Mesenchymal stem cell (in vitro differentiated cells and primary cell): ENCODE measurements at regions not wholly inside any gene's neighbourhood (a gene's known extent, or its start where the extent isn't known, plus 50 kb on each side); places are given as distances from the start of the nearest gene placed in this dataset.

Source experiments
- DNase-seq: peaks from one replicate; pipeline ENCODE4 v3.0.0-alpha.2; 2013
- H2AFZ ChIP-seq: one replicate; pipeline ENCODE4 v1.6.1; 2013; ENCODE audit warnings: low read depth, mild to moderate bottlenecking, control low read depth, inconsistent platforms, low read length, moderate library complexity
- H2AK5ac ChIP-seq: 2 replicates; pipeline ENCODE4 v1.6.1; 2013; ENCODE audit warnings: low read length, moderate library complexity, mild to moderate bottlenecking, inconsistent platforms; ENCODE audit not compliant: severe bottlenecking
- H2BK120ac ChIP-seq: one replicate; pipeline ENCODE4 v1.6.1; 2013; ENCODE audit warnings: low read depth, mild to moderate bottlenecking, inconsistent platforms, low read length, moderate library complexity
- H2BK12ac ChIP-seq, 2 experiments: one replicate each; pipeline ENCODE4 v1.6.1; 2013; ENCODE audit warnings: inconsistent platforms in 2 of 2, low read length in 2 of 2, mild to moderate bottlenecking in 2 of 2, moderate library complexity in 2 of 2, control low read depth in 1 of 2
- H2BK15ac ChIP-seq: one replicate; pipeline ENCODE4 v1.6.1; 2013; ENCODE audit warnings: mild to moderate bottlenecking, low read depth, inconsistent platforms; ENCODE audit not compliant: poor library complexity, severe bottlenecking
- H2BK5ac ChIP-seq: 2 replicates; pipeline ENCODE4 v1.6.1; 2013; ENCODE audit warnings: low read depth, mild to moderate bottlenecking, low read length, control low read depth, inconsistent platforms; ENCODE audit not compliant: poor library complexity, severe bottlenecking
- H3K14ac ChIP-seq, 2 experiments: one replicate each; pipeline ENCODE4 v1.6.1; 2013; ENCODE audit warnings: inconsistent platforms in 2 of 2, low read length in 2 of 2, control low read depth in 1 of 2, mild to moderate bottlenecking in 1 of 2, moderate library complexity in 1 of 2
- H3K18ac ChIP-seq, 2 experiments: one replicate each; pipeline ENCODE4 v1.6.1; 2013; ENCODE audit warnings: inconsistent platforms in 2 of 2, low read length in 2 of 2, control low read depth in 1 of 2, low read depth in 1 of 2, mild to moderate bottlenecking in 1 of 2
- H3K23ac ChIP-seq, 2 experiments: one replicate each; pipeline ENCODE4 v1.6.1; 2013; ENCODE audit warnings: inconsistent platforms in 2 of 2, low read length in 2 of 2, mild to moderate bottlenecking in 2 of 2, moderate library complexity in 2 of 2, control low read depth in 1 of 2
- H3K27ac ChIP-seq: 2 replicates; pipeline ENCODE4 v1.5.1; 2013; ENCODE audit warnings: mild to moderate bottlenecking, moderate library complexity, low read length, control low read depth, inconsistent platforms; ENCODE audit not compliant: poor library complexity, severe bottlenecking
- H3K27me3 ChIP-seq, 2 experiments: 2 replicates each; pipeline versions ENCODE4 v1.6.1 to v1.7.0; 2013; ENCODE audit warnings: low read length in 2 of 2, mild to moderate bottlenecking in 2 of 2, moderate library complexity in 2 of 2, control low read depth in 1 of 2, inconsistent platforms in 1 of 2; ENCODE audit not compliant: control insufficient read depth in 1 of 2, insufficient read depth in 1 of 2
- H3K36me3 ChIP-seq, 2 experiments: 2 replicates each; pipeline versions ENCODE4 v1.6.1 to v1.7.0; 2013; ENCODE audit warnings: low read length in 2 of 2, control low read depth in 1 of 2, inconsistent platforms in 1 of 2, low read depth in 1 of 2, mild to moderate bottlenecking in 1 of 2; ENCODE audit not compliant: insufficient read depth in 2 of 2, control insufficient read depth in 1 of 2
- H3K4ac ChIP-seq, 2 experiments: one replicate each; pipeline ENCODE4 v1.6.1; 2013; ENCODE audit warnings: inconsistent platforms in 2 of 2, low read length in 2 of 2, mild to moderate bottlenecking in 2 of 2, moderate library complexity in 2 of 2, control low read depth in 1 of 2, low read depth in 1 of 2
- H3K4me1 ChIP-seq: 2 replicates; pipeline ENCODE4 v1.6.1; 2013; ENCODE audit warnings: low read depth, low read length, control low read depth; ENCODE audit not compliant: control insufficient read depth, insufficient read depth
- H3K4me2 ChIP-seq: 2 replicates; pipeline ENCODE4 v1.6.1; 2013; ENCODE audit warnings: low read length, mild to moderate bottlenecking, inconsistent platforms; ENCODE audit not compliant: poor library complexity, severe bottlenecking
- H3K4me3 ChIP-seq, 2 experiments: 2 replicates each; pipeline versions ENCODE4 v1.5.1 to v1.7.0; 2013; ENCODE audit warnings: low read length in 2 of 2, mild to moderate bottlenecking in 2 of 2, control low read depth in 1 of 2, low read depth in 1 of 2; ENCODE audit not compliant: insufficient read depth in 1 of 2
- H3K79me1 ChIP-seq: replicated peaks from 2 replicates; pipeline ENCODE4 v1.6.1; 2013; ENCODE audit warnings: mild to moderate bottlenecking, control low read depth, low read length, inconsistent platforms; ENCODE audit not compliant: poor library complexity, severe bottlenecking
- H3K9ac ChIP-seq: 2 replicates; pipeline ENCODE4 v1.7.0; 2013; ENCODE audit warnings: mild to moderate bottlenecking, low read length, moderate library complexity
- H3K9me3 ChIP-seq: 2 replicates; pipeline ENCODE4 v1.7.0; 2013; ENCODE audit warnings: mild to moderate bottlenecking, low read length; ENCODE audit not compliant: control insufficient read depth
- H4K8ac ChIP-seq: one replicate; pipeline ENCODE4 v1.6.1; 2013; ENCODE audit warnings: inconsistent platforms, mild to moderate bottlenecking, low read length, moderate library complexity
- H4K91ac ChIP-seq: one replicate; pipeline ENCODE4 v1.6.1; 2013; ENCODE audit warnings: mild to moderate bottlenecking, low read length, inconsistent platforms
- WGBS: methylation state at CpG from one replicate; pipeline ENCODE4 v1.1.7; 2013; ENCODE audit warnings: mixed read lengths; 5-methylcytosine and 5-hydroxymethylcytosine counted together

DNA sequence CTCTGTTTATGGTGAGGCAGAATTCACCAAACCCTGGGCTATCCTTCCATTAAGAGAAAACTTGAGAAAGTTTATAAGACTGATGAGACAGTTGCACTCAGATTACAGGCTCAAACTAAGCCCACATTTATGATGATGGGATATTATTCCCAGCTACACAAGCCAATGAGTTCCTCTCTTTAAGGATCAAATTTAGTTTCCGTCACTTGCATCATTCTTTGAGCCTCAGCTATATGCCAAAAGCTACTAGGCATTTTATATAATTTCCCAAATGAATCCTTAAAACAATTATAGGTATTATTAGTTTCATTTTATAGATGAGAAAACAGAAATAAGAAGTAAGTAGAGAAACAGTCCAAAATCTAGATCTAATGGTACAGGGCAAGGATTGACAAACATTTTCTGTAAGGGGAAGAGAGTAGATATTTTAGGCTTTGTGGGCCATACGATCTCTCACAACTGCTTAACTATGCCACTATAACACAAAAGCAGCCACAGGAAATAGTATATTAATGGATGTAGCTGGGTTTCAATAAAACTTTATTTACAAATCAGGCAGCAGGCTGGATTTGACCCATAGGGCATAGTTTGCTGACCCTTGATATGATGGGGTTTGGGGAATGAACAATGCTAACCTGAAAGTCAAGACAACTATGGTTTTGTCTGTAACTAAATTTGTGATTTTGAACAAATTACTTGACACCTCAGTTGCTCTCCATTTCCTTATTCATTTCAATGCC lies 91.8 kb upstream of the PLXNC1 start:
- Histone ChIP-seq H3K14ac (no peak overlapping the region), H2BK120ac (no peak overlapping the region), H3K36me3 (no peaks in the 10 kb centered on the region), H3K79me1 (no peaks in the 10 kb centered on the region), H3K9ac (no peak overlapping the region), H3K4me1 (peaks cover 2% of the 10 kb centered on the region), H3K27ac (no peak overlapping the region), H3K9me3 (no peaks in the 10 kb centered on the region), H4K8ac (no peak overlapping the region), H3K4me3 (no peak overlapping the region), H3K23ac (no peak overlapping the region), H4K91ac (no peak overlapping the region), H2BK12ac (no peak overlapping the region), H3K4me2 (no peak overlapping the region), H3K18ac (no peak overlapping the region), H2BK15ac (no peak overlapping the region), H3K27me3 (no peaks in the 10 kb centered on the region), H2AFZ (no peak overlapping the region), H3K4ac (no peak overlapping the region), H2AK5ac (no peak overlapping the region), H2BK5ac (no peak overlapping the region)
- DNase-seq: no peak
- WGBS: 100% methylated on average over 1 of the region's 2 CpGs

DNA sequence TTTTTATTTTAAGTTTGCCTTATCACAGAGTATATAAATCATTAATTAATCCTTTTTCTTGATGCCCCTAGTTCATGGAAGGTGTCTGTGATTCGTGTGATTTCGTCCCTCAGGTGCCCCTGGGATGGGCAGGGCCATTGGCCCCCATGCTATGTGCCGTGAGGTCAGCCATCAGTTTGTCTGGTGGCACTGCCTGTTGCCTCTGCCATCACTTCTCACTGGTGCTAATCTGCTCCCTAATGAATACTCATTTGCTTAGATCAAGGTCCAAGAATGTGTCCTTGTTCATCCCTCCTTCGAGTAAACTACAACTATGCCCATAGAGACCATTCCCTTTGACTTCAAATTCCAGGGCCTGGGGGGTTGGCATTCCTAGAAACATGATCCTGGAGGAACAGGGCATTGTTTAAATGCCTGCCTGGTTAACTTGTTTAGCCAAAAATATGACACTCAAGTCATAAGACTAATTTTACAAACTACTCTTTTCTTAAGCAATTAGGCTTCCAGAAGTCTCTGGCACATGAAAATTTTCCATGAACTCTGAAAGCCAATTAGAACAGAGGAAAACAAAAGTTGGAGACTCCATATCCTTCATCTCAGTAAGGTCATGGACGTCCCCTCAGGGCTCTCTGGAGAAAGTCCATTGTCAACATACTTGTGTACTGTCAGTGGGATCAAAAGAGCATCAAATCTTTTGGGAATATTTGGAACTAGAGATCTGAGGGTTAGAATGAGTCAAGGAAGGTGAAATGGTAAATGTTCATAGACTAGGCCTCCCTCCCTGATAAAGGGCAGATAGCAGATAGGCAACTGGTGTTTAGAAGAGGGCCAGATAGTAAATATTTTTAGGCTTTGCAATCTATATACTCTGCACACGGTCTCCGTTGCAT lies 90.9 kb upstream of the PLXNC1 start:
- H3K18ac ChIP-seq: no peak overlapping the region
- WGBS: 73% methylated on average over 5 of the region's 7 CpGs
- DNase-seq: no peak

DNA sequence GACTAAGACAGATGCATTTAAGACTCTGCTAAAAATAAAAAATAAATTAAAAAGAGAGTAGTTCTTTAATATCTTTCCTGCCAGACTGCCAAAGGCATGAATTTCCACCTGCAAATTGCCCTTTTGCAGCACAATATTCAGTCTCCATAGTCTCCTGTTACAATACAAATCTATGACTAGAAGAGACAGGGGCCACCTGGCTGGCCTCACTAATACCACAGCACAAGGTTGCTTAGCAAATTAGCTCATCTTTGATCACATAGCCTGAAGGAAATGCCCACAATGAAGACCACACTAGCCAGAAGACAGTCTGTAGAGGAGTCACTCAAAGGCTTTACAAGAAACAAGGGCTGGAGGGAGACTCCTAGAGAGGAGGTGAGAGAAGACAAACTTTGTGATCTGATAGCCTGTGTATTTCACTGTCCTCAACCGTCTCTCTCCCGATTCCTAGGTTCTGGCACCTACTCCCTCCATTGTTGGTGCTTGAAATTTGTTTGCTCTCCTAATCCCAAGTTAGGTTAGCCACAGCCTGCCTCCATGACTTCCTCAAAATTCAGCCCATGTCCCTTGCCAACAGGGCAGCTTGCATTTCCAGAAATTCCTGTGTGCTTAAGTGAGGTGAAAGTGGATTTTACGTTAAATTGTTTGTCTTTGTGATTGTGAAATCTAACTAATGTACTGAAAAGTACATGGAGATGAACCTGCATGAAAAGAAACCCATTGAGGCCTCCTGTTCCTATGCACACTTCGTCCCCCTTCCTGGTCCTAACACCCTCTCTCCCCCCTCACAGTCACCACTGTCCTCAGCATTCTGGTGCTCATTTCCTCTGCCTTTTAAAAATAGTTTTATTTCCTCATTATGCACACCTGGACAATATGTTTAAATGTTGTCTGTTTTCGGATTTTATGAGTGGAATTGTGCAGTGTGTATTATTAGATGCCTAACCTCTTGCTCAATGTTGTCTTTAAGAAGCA lies 88.7 kb upstream of the PLXNC1 start:
- Histone ChIP-seq H2AFZ (no peak overlapping the region), H3K27ac (no peak overlapping the region), H2BK15ac (no peak overlapping the region), H3K14ac (no peak overlapping the region), H3K4me3 (no peak overlapping the region), H3K36me3 (no peaks in the 10 kb centered on the region), H3K18ac (no peak overlapping the region), H3K9me3 (no peaks in the 10 kb centered on the region), H4K8ac (no peak overlapping the region), H2AK5ac (no peak overlapping the region), H2BK12ac (no peak overlapping the region), H3K79me1 (no peaks in the 10 kb centered on the region), H3K9ac (no peak overlapping the region), H4K91ac (no peak overlapping the region), H2BK120ac (no peak overlapping the region), H3K23ac (no peak overlapping the region), H3K27me3 (no peaks in the 10 kb centered on the region), H3K4me1 (peaks cover 2% of the 10 kb centered on the region), H3K4me2 (no peak overlapping the region), H3K4ac (no peak overlapping the region), H2BK5ac (no peak overlapping the region)
- WGBS: 74% methylated on average over 4 of the region's 5 CpGs
- DNase-seq: no peak

More for the DNA sequence above, 90.9 kb upstream of the PLXNC1 start:
- no peak overlapping the region for H2BK120ac ChIP-seq
- no peak overlapping the region for H3K4me2 ChIP-seq
- H3K79me1 ChIP-seq: no peaks in the 10 kb centered on the region
- H3K27me3 ChIP-seq: no peaks in the 10 kb centered on the region
- no peaks in the 10 kb centered on the region for H3K36me3 ChIP-seq
- no peak overlapping the region for H3K4ac ChIP-seq
- H3K9ac ChIP-seq: no peak overlapping the region
- no peak overlapping the region for H2AFZ ChIP-seq
- H2BK5ac ChIP-seq: no peak overlapping the region
- H2AK5ac ChIP-seq: no peak overlapping the region
- H3K14ac ChIP-seq: no peak overlapping the region
- H3K23ac ChIP-seq: no peak overlapping the region
- H4K8ac ChIP-seq: no peak overlapping the region
- H4K91ac ChIP-seq: no peak overlapping the region
- peaks cover 2% of the 10 kb centered on the region for H3K4me1 ChIP-seq
- H3K9me3 ChIP-seq: no peaks in the 10 kb centered on the region
- H2BK12ac ChIP-seq: no peak overlapping the region
- no peak overlapping the region for H2BK15ac ChIP-seq
- H3K27ac ChIP-seq: no peak overlapping the region
- no peak overlapping the region for H3K4me3 ChIP-seq
